ENCODE measurements at regions not wholly inside any gene's neighbourhood (a gene's known extent, or its start where the extent isn't known, plus 50 kb on each side); places are given as distances from the start of the nearest gene placed in this dataset.

- no peak for DNase-seq
Observed at GRCh38 chr4:19301527-19301926, 950.2 kb upstream of the SLIT2 start.

GRCh38 chr4:19300213-19300612 lies 951.5 kb upstream of the SLIT2 start:
- no peak for DNase-seq

GRCh38 chr4:19298998-19299397 lies 952.7 kb upstream of the SLIT2 start:
- DNase-seq = no peak

- DNase-seq = no peak
Observed at GRCh38 chr4:19293781-19294180, 957.9 kb upstream of the SLIT2 start.

GRCh38 chr4:19293080-19293479 lies 958.6 kb upstream of the SLIT2 start:
- no peak for DNase-seq

GRCh38 chr4:19286924-19287323 lies 964.8 kb upstream of the SLIT2 start:
- DNase-seq = no peak

- DNase-seq = no peak
Observed at GRCh38 chr4:19285146-19285545, 966.6 kb upstream of the SLIT2 start.

GRCh38 chr4:19278665-19279064 lies 973.0 kb upstream of the SLIT2 start:
- DNase-seq = no peak

GRCh38 chr4:19266566-19266965 lies 985.1 kb upstream of the SLIT2 start:
- no peak for DNase-seq

- no peak for DNase-seq
Observed at GRCh38 chr4:19262467-19262866, 989.2 kb upstream of the SLIT2 start.

- no peak for DNase-seq
Observed at GRCh38 chr4:19260346-19260745, 991.4 kb upstream of the SLIT2 start.

GRCh38 chr4:19259920-19260319 lies 991.8 kb upstream of the SLIT2 start:
- DNase-seq = no peak

- DNase-seq = no peak
Observed at GRCh38 chr4:19256823-19257222, 994.9 kb upstream of the SLIT2 start.

GRCh38 chr4:19254486-19254885 lies 997.2 kb upstream of the SLIT2 start:
- DNase-seq = no peak

- DNase-seq = no peak
Observed at GRCh38 chr4:19248023-19248422, 1003.7 kb upstream of the SLIT2 start.

- no peak for DNase-seq
Observed at GRCh38 chr4:19241895-19242294, 1009.8 kb upstream of the SLIT2 start.

GRCh38 chr4:19239565-19239964 lies 1012.1 kb upstream of the SLIT2 start:
- no peak for DNase-seq

- DNase-seq = no peak
Observed at GRCh38 chr4:19236473-19236872, 1015.2 kb upstream of the SLIT2 start.

GRCh38 chr4:19230906-19231545 lies 1020.7 kb upstream of the SLIT2 start:
- DNase-seq = no peak

GRCh38 chr4:19227701-19228100 lies 1024.0 kb upstream of the SLIT2 start:
- no peak for DNase-seq

GRCh38 chr4:19224820-19225219 lies 1026.9 kb upstream of the SLIT2 start:
- DNase-seq = no peak

GRCh38 chr4:19216476-19216875 lies 1035.2 kb upstream of the SLIT2 start:
- no peak for DNase-seq

- no peak for DNase-seq
Observed at GRCh38 chr4:19214591-19215186, 1037.0 kb upstream of the SLIT2 start.

- no peak for DNase-seq
Observed at GRCh38 chr4:19213388-19213787, 1038.3 kb upstream of the SLIT2 start.

GRCh38 chr4:19205853-19206252 lies 1045.9 kb upstream of the SLIT2 start:
- DNase-seq = no peak

Measured in activated gamma-delta T cell (primary cell).